ENCODE measurements at regions not wholly inside any gene's neighbourhood (a gene's known extent, or its start where the extent isn't known, plus 50 kb on each side); places are given as distances from the start of the nearest gene placed in this dataset.

GRCh38 chr7:79548727-79549126, 95.3 kb upstream of the MAGI2 start:
- no peak for TF ChIP-seq POLR2AphosphoS5 (IDR thresholded peaks at IDR 0.05; ENCODE audit: low read length)
- TF ChIP-seq MAX (IDR thresholded peaks at IDR 0.05; ENCODE audit: low read depth, low read length) = no peak
- TF ChIP-seq NFIC (IDR thresholded peaks at IDR 0.05; ENCODE audit: low read depth, low read length) = no peak
- TF ChIP-seq PRDM15 (CRISPR knock-in tag; IDR thresholded peaks at IDR 0.05) = no peak
- no peak for TF ChIP-seq SREBF2 (IDR thresholded peaks at IDR 0.05; ENCODE audit: low read length)
- no peak for TF ChIP-seq BCL11A (IDR thresholded peaks at IDR 0.05; ENCODE audit: low read depth, low read length)
- no peak for TF ChIP-seq POLR2A (IDR thresholded peaks at IDR 0.05; ENCODE audit: low read depth, low read length)
- TF ChIP-seq CTCF (IDR thresholded peaks at IDR 0.05 in 2 of 3, conservative IDR thresholded peaks at IDR 0.05 in 1 of 3; ENCODE audit: control insufficient read depth in 2 of 3, extremely low read depth in 1 of 3, insufficient read depth in 1 of 3, low read depth in 3 of 3, low read length in 3 of 3) = no peak
- TF ChIP-seq EZH2 (IDR thresholded peaks at IDR 0.05; ENCODE audit: borderline replicate concordance, control insufficient read depth, low read depth, low read length) = no peak
- TF ChIP-seq CBX3 (IDR thresholded peaks at IDR 0.05; ENCODE audit: borderline replicate concordance, low read depth) = no peak
- no peak for TF ChIP-seq MEF2A (IDR thresholded peaks at IDR 0.05; ENCODE audit: insufficient read depth, low read depth, low read length)
